VCaP (cell line): ENCODE measurements at regions not wholly inside any gene's neighbourhood (a gene's known extent, or its start where the extent isn't known, plus 50 kb on each side); places are given as distances from the start of the nearest gene placed in this dataset.

Source experiments
- H3K27ac ChIP-seq: fragments of 450-650 bp; 2 replicates; pipeline ENCODE4 v1.5.1; 2017
- CTCF ChIP-seq: fragments of 450-650 bp; conservative IDR thresholded peaks from 2 replicates; pipeline ENCODE4 v1.5.1; 2017; ENCODE audit warnings: mild to moderate bottlenecking, moderate library complexity

DNA sequence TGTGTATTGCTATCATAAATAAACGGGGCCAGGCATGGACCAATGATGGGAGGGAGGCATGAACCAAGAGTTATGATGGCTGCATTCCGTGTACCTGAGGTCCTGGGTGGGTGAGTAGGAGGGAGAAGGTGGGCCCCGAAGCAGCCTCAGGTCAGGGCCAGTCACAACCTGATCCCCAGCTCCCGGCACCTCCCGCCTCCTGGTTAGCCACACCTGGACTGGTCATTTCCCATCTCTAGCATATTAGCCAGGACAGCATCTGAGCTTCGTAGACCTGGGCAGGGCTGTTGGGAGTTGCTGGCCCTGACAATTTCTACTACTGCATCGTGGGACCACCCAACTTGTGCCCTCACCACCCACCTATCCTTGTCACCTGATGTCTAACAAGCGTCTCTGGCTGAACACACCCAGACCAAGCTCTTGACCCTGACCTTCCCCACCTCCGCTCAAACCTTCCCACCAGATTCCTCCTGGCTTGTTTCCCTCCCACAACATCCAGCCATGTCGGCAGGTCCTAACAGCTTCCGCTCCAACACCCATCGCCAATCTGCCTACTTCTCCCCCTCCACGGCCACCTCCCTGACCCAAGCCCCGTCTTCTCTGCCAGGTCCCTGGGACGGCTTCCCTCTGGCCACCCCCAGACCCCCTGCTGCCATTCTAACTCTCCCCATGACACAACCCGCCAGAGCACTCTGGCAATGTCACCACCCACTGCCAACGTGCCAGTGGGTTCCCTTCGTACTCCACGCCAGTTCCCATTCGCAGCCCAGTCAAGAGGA, 133.8 kb upstream of the IQSEC1 start:
- no peak overlapping the region for H3K27ac ChIP-seq
- TF ChIP-seq CTCF = no peak

GRCh38 chr3:13205567-13206143, 132.4 kb upstream of the IQSEC1 start:
- TF ChIP-seq CTCF = no peak
- no peak overlapping the region for H3K27ac ChIP-seq

DNA sequence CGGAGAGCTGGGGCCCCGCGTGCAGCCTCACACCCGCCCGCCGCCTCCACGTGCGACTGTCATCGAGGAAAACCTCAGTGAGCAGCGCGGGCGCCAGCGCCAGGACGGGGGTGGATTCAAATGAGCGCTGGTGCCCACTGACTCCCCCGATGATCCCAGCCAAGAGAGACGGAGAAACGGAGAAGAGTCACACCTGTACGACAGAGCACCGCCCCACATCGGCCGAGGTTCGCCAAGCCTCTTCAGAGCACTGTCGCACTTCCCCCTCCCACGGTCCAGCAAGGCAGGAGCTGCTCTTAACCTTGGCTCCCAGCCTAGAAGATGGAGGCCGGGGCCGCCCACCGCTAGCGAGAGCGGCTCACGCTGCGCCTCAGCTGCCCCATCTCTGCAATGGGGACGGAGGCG, 130.9 kb upstream of the IQSEC1 start:
- no peak for TF ChIP-seq CTCF
- no peak overlapping the region for H3K27ac ChIP-seq

DNA sequence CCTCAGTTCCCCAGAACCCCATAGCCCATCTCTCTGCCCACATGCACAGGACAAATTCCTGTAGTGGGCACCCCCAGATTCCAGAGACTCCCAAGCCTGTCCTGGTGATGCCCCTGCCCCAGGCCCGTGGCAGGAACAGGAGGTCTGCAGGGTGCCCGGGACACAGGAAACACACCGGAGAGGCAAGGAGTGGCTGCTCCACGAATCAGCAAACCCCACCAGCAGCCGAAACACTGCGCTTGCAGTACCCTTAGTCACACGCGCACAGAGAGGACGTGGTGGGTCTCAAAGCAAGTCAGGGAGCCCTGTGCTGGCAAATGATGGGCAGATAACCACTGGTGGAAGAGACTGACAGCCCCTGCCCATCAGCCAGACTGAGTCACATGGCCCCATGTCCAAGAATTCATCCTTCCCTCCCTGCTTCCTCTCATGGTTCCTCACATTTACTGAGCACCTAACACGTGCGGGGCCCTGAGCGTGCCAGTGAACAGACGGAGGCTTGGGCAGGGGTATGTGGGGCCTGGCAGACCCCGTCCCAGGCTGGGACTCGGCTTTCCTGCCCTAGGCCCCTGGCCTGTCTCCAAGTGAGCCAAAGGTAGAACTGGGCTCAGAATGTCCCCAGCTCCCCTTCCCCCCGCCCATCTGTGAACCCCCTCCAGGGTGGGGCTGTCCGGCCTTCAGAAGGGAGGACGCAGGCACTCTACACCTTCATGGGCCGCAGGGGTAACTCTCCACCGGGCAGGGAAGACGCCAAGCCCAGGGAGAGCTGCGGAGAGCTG, 130.4 kb upstream of the IQSEC1 start:
- no peak for TF ChIP-seq CTCF
- H3K27ac ChIP-seq = no peak overlapping the region

DNA sequence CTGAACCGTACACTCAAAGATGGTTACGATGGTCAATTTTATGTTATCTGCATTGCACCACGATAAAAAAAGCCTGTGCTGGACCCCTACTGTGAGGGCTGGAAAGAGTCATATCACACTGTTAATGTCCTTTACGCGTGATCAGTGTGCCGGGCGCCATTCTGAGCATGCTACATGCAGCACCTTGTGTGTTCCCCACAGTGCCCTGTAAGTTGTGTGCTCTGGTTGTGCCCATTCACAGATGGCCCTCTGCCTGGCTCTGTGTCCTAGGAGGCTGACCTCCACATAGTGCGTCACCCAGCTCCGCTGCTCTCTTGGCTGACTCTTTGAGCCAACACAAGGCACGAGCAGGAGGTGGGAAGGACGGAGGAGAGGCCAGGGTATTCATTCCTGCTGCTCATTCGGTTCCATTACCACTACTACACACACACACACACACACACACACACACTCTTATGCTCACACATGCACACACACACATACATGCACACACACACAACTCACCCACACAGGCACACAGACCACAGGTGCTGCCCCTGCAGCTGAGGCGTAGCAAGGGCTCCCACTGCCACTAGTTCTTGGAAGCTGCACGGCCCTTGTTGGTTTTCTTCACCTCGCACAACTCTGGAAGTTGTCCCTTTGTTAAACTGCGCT, 129.6 kb upstream of the IQSEC1 start:
- H3K27ac ChIP-seq = no peak overlapping the region
- TF ChIP-seq CTCF = no peak

DNA sequence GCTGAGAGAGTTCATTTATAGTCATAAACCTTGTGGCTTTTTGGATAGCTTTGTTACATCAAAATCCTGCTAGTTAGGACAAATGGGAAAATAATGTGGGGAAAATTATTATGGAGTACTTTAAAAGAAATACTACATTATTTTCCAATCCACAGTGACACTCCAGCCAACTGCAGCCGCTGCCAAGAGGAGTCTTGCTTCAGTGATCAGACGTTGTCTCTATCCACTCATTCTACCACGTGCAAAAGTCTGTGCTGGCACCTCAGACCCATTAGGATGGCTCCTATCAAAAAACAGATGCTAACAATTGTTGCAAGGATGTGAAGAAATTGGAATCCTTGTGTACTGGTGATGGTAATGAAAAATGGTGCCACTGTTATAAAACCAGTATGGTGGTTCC, 128.6 kb upstream of the IQSEC1 start:
- TF ChIP-seq CTCF = no peak
- H3K27ac ChIP-seq = no peak overlapping the region

DNA sequence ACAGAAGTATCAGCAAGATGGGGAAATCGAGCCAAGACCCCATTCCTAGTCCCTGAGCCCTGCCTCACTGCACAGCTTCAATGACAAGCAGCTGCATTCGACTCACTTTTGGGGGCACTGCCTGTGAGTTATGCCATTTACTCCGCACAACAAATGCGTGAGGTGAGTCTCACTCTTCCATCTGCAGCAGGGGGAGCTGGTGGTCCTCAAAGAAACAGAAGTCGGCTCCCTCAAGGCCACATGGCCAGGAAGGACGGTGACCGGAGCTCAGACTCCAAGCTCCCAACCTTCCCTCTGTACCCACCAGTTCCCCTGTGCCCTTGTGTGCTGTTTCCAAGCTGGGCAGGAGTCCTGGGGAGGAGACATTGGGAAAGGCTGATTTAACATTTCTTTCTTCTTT, 127.7 kb upstream of the IQSEC1 start:
- TF ChIP-seq CTCF = no peak
- no peak overlapping the region for H3K27ac ChIP-seq
